Germinal center (tissue), 1 donor: ENCODE measurements at regions not wholly inside any gene's neighbourhood (a gene's known extent, or its start where the extent isn't known, plus 50 kb on each side); places are given as distances from the start of the nearest gene placed in this dataset.

Experiments used
- DNase-seq: peaks from one replicate; pipeline ENCODE4 v3.0.0; 2012; ENCODE audit warnings: mixed read lengths, low spot score

DNA sequence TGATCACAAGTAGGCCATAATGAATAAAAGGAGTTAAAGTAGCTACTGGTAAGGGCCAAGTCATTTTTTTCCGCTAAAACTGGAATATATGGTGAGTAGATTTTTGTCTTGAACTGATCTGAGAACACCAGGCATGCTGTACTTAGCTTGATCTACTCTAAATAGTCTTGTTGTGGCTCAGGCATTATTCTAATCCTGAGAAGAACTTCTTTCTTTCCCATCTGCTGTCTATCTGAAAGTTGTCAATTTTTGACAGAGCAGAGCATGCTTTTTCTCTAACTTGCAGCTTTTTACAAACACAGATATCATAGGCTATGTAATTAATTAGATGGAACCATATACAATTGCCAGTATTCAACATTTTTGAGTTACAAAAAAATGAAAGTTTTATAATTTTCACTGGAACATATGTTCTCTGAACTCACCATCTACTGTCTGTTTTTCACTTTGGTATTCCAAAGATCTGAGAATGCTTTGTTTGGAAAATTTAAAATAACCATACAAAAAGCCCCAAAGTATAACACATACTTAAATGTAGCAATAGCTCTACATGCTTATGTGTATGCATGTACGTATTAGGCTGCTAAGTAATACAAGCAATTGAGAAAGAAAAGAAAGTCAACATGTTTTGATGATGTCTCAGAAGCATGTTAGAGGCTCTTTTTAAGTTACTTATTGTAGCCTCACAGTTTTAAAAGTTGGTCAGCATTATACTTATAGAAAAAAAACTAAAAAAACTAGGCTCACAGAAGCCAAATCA lies 542.7 kb upstream of the LUZP2 start:
- DNase-seq = no peak

DNA sequence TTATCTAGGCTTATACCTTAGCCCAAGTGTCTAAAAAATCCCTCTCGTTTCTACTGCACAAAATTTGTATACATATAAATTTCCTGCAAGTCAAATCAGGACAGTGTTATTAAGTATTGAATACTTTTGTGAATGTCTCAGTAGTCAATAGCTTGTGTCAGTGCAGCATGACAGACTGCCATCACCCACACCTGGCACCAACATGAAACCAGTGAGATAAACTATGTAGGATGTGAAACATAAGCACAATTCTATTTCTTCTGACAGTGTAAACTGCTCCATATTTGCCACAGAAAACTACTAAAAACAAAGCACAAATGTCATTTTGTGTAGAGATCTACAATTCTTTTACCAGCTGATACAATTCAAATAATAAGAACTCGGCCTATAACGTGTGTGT lies 542.1 kb upstream of the LUZP2 start:
- no peak for DNase-seq

DNA sequence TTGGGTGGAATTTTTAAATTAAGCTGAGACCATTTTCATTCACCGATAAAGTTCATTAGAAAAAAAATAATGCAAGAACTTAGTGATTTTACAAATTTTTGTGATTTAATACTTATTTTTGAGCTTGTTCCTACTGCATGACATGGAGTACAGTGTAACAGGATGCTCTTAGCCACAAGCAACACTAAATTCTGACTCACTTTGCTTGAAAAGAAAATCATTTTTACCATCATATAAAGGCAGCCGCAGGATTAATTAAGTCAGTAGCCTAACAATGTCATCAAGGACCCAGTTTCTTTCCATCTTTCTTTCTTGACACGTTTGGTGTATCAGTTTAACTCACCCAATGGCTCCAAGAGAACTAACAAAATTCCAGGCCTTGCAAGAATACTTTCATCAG lies 540.3 kb upstream of the LUZP2 start:
- DNase-seq = no peak

DNA sequence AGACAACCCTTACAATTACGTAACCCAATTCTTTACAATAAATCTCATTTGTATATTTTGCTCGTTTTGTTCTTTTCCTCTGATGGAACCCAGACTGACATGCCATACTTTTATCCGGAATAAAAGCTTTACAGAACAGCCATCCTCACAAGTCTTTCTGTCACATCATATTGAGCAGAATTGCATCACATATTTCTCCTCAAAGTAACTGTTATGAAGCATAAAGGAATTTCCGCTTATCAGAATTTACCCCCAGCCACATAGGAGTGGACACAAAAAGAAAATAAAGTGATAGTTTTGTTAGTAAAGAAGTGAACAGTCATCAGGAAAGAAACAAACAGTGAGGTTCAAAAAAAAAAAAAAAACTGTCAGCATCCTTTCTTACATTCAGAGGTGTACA lies 539.5 kb upstream of the LUZP2 start:
- no peak for DNase-seq

DNA sequence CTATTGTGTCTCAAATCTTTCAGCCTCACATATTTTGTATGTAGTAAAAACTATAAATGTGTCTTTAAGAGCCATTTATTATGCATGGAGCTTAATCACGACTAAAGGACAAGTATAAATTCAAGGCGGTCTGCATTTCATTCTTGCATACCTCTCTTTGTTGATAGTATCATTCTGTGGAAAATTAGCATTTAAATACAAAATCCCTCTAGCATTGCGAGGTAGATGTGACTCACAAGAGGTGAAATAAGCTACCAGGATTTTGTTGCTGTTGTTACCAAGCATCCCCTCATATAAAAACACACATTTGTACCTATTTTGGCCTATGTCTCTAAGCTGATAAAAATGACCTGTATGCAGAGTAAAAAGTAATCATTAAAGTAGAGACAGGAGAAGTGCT lies 537.4 kb upstream of the LUZP2 start:
- no peak for DNase-seq

DNA sequence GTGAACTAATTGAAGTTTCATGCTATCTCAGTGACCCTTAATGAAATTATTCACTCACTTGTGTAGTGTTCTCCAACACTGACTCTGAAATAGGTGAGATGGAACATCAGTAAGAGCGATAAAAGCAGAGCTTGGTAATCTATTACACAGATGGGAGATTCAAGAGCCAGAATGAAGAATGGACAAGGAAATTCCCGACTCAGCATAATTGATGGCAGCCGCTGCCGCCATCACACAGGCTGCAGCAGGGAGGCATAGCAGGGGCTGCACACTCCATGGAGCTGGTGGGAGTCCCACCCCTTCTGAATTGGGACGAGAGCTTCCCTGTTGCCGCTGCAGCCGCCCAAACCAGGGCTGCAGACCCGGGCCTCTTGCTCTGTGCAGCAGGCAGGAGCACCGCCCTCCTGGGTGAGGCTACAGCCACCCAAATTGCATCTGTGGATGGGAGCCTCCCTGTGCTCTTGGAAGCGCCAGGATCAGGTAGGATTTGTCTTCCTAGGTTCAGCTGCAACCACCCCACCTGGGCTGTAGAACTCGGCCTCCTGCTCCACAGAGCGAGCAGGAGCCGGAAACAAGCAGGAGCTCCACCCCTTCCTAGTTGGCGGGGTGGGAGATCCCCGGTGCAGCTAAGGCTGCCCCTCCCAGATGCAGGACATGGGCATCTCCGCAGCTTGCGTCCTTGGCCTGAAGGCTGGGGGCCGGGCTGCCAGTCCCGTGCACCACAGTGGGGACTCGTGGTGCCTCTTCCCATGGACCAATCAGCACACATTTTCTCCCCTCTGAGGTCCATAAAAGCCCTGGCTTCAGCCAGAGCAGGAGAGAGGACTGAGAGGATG lies 535.1 kb upstream of the LUZP2 start:
- no peak for DNase-seq

DNA sequence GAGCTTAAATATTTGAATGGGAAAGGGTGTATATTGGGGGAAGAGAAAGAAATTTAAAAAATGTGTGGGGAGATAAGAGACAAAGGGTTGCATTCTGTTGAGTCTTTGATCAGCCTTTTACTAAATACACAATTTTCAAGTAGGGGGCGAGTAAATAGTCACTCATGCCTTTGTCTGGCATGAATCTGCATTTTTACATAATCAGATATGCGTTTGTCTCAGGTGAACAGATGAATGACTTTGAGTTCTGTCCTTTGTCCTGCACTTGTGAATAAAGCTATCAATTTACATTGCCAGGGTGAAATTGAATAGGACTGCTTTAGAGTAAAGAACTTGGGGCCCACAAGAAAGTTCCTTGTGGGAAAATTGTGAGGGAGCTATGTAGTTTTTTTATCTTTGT lies 523.6 kb upstream of the LUZP2 start:
- no peak for DNase-seq

DNA sequence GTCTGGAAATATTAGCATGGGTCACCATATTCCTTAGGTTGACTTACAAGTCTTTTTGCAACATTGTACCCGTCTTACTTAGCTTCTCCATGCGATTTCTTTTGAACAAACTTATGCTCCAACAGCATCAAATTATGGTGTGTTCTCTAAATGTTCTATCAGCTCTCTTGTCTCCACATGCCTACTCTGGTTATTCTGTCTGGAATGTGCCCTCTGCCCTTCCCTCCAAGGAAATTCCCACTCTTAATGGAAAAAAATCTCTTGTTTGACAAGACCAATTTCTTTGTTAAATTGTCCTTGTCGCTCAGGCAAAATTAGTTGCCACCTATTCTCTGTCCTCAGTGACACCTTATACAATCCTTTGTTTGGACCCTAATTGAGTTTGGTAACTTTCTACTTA lies 522.8 kb upstream of the LUZP2 start:
- no peak for DNase-seq

DNA sequence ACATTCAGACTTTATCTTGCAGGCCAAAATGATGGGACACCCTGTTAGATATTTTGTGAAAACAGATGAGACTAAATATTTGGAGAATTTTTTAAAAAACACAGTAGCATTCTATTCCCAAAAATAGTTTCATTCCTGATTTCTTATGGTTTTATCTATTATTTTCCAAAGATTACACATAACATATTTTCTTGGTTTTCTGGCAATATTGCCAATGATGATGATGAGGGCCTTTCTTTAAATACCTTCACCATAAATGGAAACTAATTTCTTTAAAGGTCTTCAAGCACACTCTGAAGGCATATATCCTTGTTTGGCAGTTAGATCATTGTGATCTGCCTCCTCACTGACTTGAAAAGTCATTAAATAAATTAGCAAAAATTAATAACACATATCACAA lies 522.3 kb upstream of the LUZP2 start:
- DNase-seq = no peak

DNA sequence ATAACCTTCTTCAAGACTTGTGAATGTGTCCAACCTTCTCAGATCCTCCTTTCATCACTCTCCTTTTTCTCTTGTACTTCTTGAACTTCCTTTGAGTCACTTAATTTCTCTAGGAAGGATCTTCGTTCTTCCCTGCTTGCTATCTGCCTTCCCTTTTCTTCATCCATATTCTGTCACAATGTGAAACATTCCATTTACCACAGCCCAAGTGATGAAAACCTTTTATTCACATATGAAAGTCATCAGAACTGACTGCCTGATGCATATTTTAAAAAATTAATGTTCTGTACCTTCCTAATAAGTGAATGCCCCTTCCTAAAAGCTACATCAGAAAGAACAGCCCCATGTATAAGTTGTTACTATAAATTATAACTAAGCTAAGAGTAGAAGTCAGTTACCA lies 520.4 kb upstream of the LUZP2 start:
- DNase-seq = no peak

DNA sequence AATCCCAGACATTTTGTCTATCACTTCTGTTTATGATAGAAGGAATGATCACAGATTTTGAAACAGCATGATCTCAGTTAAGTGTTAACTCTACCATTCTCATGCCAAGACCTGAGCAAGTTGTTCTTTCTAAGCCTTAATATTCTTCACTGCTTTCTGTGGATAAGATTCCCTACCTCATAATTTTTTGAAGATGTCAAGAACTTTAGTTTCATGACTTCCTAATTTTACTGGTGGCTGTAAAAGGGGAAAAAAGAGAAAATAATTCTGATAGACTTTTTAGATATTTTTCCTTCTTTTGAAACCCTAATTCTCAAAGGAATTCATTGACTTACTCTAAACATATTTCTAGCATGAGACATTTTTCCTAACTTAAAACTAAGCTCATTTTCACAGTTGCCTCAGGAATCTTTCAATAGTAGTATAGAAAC lies 520.0 kb upstream of the LUZP2 start:
- DNase-seq = no peak

DNA sequence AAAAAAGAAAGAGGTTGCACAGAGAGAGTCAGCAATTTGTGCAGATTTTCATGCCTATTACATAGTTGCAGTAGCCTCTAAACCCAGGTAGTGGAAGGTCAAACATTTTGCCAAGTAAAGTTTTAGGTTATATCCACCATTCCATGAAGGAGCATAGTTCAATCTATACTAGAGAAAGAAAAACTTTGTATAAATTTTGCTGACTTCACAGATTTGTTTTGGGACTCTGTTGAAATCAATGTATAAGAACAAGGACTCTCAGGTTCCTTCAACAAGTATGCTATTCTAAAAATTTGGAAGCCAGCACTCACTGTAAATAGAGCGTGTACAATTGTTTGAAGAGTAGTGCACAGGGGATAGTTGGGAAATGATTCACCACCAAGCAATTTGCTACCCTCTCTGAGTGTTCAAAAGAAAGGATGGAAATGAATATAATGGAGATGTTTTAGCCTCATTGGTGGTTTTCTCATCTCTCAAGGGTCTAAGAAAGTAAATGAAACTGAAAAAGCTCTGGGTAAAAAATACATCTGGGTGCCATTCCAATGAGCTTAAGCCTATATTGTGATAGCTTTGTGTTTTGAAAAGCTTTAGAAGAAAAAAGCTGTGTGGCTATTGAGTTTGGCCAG lies 508.4 kb upstream of the LUZP2 start:
- DNase-seq = no peak

DNA sequence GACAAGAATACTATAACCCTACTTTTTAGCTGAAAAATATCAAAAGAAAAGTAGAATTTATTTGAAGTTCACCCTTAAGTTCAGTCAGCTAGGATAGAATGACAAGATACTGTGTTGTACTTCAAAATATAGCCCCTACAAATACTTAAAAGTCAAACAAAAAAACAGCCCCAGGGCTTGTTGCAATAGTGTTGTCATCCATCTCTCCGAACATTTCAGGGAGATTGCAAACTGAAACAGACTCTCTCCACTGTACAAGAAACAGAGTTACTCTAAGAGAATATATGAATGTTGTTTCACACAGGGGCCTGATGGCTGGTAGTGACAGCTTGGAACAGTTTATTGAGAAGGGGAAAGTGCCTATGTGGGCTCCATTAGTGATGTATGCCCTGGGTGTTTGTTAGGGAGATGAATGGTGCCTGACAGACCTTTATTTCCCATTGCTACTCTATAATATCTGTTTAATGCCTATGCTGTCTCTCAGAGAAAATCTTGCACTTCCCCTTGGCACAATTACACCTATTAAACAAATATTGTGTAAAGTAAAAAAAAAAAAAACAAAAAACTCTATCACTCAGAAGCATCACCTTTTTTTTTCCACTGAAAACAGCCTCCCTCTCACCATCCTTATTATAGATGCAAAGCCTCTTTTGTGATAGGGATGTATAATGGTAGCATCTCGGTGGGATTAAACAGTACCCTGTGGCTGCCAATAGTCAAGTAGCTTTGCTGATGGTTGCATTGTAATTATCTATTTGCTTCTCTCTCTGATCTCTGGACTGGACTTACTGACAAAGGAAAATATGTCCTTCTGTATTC lies 506.3 kb upstream of the LUZP2 start:
- DNase-seq = no peak

DNA sequence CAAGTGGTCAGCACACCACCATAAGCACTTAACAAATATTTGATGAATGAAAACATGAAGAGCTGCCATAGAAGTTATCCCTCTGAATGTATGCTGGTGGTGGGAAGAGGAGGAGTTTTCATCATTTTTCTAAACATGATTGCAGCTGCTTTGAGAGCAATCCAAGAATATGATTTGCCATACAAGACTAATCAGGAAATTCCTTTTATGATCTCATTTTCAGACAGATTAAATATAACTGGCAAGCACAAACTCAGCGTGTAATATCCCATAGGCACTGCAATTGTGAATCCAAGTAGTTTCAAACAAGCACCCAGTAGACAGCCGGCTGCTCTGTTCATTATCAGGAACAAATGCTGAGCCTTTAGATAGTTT lies 505.7 kb upstream of the LUZP2 start:
- no peak for DNase-seq

DNA sequence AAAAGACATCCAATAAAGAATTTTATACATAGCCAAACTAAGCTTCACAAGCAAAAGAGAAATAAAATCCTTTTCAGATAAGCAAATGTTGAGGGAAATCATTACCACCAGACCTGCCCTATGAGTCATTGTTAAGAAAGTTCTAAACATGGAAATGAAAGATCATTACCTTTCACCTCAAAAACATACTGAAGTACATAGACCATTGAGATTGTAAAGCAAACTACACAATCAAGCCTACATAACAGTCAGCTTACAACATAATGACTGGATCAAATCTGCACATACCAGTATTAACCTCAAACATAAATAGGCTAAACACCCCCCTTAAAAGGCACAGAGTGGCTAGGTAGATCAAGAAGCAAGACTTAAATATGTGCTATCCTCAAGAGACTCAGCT lies 501.0 kb upstream of the LUZP2 start:
- no peak for DNase-seq

DNA sequence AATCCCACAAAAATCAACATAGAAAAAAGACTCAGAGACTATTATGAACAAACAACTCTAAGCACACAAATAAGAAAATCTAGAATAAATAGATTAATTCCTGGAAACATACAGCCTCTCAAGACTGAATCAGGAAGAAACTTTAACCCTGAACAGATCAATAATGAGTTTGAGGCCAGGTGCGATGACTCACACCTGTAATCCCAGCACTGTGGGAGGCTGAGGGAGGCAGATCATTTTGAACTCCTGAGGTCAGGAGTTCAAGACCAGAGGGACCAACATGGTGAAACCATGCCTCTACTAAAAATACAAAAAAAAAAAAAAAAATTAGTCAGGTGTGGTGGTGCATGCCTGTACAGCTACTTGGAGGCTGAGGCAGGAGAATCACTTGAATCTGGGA lies 499.5 kb upstream of the LUZP2 start:
- no peak for DNase-seq

DNA sequence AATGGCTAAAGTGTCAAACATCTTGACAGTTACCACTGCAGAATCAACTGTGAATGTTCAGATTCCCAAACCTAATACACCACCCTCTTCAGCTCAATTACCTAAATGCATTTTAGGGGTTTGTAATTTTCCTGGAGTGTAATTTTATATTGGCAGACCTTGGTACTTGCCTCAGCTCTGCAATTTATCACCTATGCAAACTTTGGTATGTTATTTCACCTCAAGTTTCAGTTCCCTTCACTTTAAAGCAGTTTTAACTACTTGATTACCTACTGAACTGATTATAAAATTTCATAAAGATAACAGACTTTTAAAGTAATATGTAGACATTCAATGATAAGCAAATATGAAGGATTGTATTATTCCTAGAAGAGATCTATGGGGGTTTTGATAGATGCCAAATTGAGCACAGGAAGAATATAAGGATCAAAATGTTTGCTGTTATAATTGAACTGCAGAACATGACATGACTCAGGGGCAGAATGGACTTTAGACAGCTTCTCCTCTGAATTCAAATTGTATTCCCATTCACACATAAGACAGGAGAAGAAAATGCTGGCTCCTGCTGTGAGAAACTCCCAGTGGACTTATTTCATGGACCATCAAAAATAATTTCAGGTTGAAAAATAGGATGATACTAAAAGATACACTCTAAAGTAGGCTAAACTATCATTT lies 491.5 kb upstream of the LUZP2 start:
- DNase-seq = no peak

DNA sequence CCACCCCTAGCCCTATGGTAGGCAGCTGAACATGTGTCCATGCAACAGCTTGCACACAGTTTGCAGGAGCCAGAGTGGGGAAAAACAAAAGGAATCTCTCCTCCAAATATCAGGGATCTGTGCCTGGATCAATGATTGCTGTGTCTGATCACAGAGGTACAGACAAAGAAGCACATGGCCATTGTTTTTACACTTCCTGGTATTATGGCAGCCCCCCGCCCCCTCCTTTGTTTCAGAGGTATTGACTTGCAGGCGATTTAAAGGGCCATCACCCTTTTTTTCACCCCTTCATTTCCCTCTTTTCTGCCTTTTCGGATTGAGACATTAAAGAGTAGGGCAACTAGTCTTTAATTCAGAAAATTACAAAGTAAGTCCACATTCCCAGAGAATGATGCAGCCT lies 453.0 kb upstream of the LUZP2 start:
- DNase-seq = no peak

DNA sequence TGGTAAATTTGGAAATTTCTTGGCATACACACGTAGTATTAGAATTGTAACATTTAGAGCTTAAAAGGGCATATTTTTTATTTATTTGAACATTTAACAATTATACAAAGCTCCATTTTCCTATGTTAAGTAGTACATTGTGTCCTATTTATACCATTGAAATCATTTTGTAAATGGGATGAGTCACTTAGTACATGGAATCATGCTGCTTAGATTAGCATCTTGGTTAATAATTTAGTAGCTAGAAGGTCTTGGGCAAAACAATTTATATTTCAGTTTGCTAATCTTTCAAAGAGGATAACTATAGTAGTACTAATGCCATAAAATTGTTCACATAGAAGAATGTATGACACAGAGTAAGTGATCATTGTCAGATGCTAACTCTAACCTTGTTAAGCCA lies 450.1 kb upstream of the LUZP2 start:
- no peak for DNase-seq

DNA sequence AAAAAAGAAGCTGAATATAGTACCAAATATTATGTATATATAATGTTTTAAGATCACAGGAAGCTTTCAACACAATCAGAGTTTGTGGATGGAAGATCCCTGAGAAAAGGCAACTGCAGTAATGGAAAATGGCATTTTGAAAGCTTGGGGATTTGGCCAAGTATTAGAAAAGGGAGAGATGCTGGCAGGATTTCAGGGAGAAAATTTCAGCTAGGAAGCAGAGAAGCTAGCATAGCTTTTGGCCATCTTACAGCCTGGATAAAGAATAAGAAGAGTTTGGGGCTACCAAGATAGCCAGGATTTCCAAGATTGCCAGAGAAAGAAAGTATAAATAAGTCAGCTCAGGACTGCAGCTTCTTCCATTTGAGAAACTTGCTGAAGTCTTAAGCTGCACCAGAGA lies 440.8 kb upstream of the LUZP2 start:
- no peak for DNase-seq

DNA sequence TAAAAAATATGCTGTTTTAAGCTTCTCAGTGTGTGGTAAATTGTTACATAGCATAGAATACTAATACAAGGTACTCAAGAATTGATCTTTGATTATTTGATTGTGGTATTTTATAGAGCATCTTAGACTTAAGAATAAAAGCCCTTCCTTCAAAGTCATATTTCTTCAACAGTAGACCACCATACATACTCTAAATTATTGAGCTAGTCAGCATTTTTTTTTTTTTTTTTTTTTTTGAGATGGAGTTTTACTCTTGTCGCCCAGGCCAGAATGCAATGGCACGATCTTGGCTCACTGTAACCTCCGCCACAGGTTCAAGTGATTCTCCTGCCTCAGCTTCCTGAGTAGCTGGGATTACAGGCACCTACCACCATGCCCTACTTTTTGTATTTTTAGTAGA lies 436.7 kb upstream of the LUZP2 start:
- DNase-seq = no peak
